K562 (cell line): ENCODE measurements at regions not wholly inside any gene's neighbourhood (a gene's known extent, or its start where the extent isn't known, plus 50 kb on each side); places are given as distances from the start of the nearest gene placed in this dataset.

Experiments used
- CHD1 ChIP-seq: fragments of 200-600 bp; sonication (generic); IDR thresholded peaks from one replicate; pipeline ENCODE4 v1.6.1; 2012; ENCODE audit warnings: mild to moderate bottlenecking, moderate library complexity, low read length, inconsistent platforms
- DMBX1 ChIP-seq: fragments of 250-450 bp; sonication (Bioruptor Pico); IDR thresholded peaks from 2 replicates; pipeline ENCODE4 v1.8.0; 2022; ENCODE audit warnings: inconsistent platforms, mild to moderate bottlenecking, moderate library complexity, borderline replicate concordance
- EP300 ChIP-seq: IDR thresholded peaks from 2 replicates; pipeline ENCODE4 v1.6.1; 2012; ENCODE audit warnings: low read length, improper control_type of control experiment
- FOXO4 ChIP-seq: fragments of 450-650 bp; formaldehyde crosslinking; IDR thresholded peaks from 2 replicates; pipeline ENCODE4 v1.4.0; 2020; ENCODE audit warnings: mild to moderate bottlenecking, moderate library complexity
- GATA2 ChIP-seq: sonication (generic); formaldehyde crosslinking; IDR thresholded peaks from 2 replicates; pipeline ENCODE4 v1.4.0; 2020; ENCODE audit warnings: mild to moderate bottlenecking, missing genetic modification reagents
- HDAC8 ChIP-seq: fragments of 450-650 bp; IDR thresholded peaks from 2 replicates; pipeline ENCODE4 v1.6.1; 2016; ENCODE audit warnings: mild to moderate bottlenecking, missing genetic modification characterization, moderate library complexity, missing compliant biosample characterization
- MECOM ChIP-seq: fragments of 250-450 bp; sonication (Bioruptor Pico); IDR thresholded peaks from 2 replicates; pipeline ENCODE4 v1.8.0; 2022; ENCODE audit warnings: inconsistent platforms
- MYBL2 ChIP-seq, 2 experiments: fragments of 450-650 bp in 1 of 2; sonication (generic) in 1 of 2; formaldehyde crosslinking in 1 of 2; IDR thresholded peaks; 2 replicates each; pipeline versions ENCODE4 v1.6.1 to v1.8.1; 2017 to 2022; ENCODE audit warnings: borderline replicate concordance in 1 of 2, inconsistent platforms in 1 of 2, low read depth in 1 of 2, mild to moderate bottlenecking in 1 of 2, missing genetic modification reagents in 1 of 2, moderate library complexity in 1 of 2
- NFATC3 ChIP-seq: fragments of 450-650 bp; IDR thresholded peaks from 2 replicates; pipeline ENCODE4 v1.6.1; 2017; ENCODE audit warnings: mild to moderate bottlenecking
- SFPQ ChIP-seq: fragments of 200-400 bp; formaldehyde crosslinking; IDR thresholded peaks from 2 replicates; pipeline ENCODE4 v1.6.1; 2017; ENCODE audit warnings: mild to moderate bottlenecking, low read depth, low read length, moderate library complexity
- SOX6 ChIP-seq: fragments of 450-650 bp; IDR thresholded peaks from 2 replicates; pipeline ENCODE4 v1.6.1; 2014; ENCODE audit warnings: mild to moderate bottlenecking
- STAG1 ChIP-seq: sonication (generic); formaldehyde crosslinking; IDR thresholded peaks from 2 replicates; pipeline ENCODE4 v1.5.0; 2020; ENCODE audit warnings: missing genetic modification reagents, borderline replicate concordance
- TBP ChIP-seq: optimal IDR thresholded peaks from 2 replicates; pipeline ENCODE3; 2011; ENCODE audit warnings: low read depth, low read length, improper control_type of control experiment
- USF1 ChIP-seq: sonication (generic); formaldehyde crosslinking; IDR thresholded peaks from 2 replicates; pipeline ENCODE4 v1.9.0; 2022; ENCODE audit warnings: mild to moderate bottlenecking, missing genetic modification reagents
- ZBTB17 ChIP-seq: fragments of 450-650 bp; formaldehyde crosslinking; IDR thresholded peaks from 2 replicates; pipeline ENCODE4 v1.4.0; 2020; ENCODE audit warnings: mild to moderate bottlenecking
- ZBTB7A ChIP-seq: IDR thresholded peaks from 2 replicates; pipeline ENCODE4 v1.6.1; 2011; ENCODE audit warnings: low read depth, mild to moderate bottlenecking, low read length, moderate library complexity, borderline replicate concordance; ENCODE audit not compliant: control insufficient read depth
- ZFP1 ChIP-seq: fragments of 450-650 bp; formaldehyde crosslinking; IDR thresholded peaks from 2 replicates; pipeline ENCODE4 v1.4.0; 2020; ENCODE audit warnings: mild to moderate bottlenecking, mixed read lengths
- ZNF253 ChIP-seq: fragments of 250-450 bp; sonication (Bioruptor Pico); conservative IDR thresholded peaks from 2 replicates; pipeline ENCODE4 v1.6.1; 2021; ENCODE audit warnings: mild to moderate bottlenecking
- ZNF282 ChIP-seq: sonication (generic); formaldehyde crosslinking; IDR thresholded peaks from 2 replicates; pipeline ENCODE4 v1.8.1; 2023; ENCODE audit warnings: missing genetic modification reagents
- ZNF395 ChIP-seq: fragments of 200-800 bp; sonication (Bioruptor generic); IDR thresholded peaks from 2 replicates; pipeline ENCODE4 v1.6.1; 2017; ENCODE audit warnings: missing genetic modification characterization, missing compliant biosample characterization
- ZNF57 ChIP-seq: fragments of 450-650 bp; formaldehyde crosslinking; IDR thresholded peaks from 2 replicates; pipeline ENCODE4 v1.4.0; 2020; ENCODE audit warnings: mild to moderate bottlenecking, moderate library complexity
- ZNF644 ChIP-seq: fragments of 200-800 bp; sonication (Bioruptor generic); IDR thresholded peaks from 2 replicates; pipeline ENCODE4 v1.6.1; 2016; ENCODE audit warnings: low read depth, missing genetic modification characterization, missing compliant biosample characterization
- ZNF695 ChIP-seq: fragments of 450-650 bp; formaldehyde crosslinking; IDR thresholded peaks from 2 replicates; pipeline ENCODE4 v1.4.0; 2020; ENCODE audit warnings: mild to moderate bottlenecking, moderate library complexity
- ZNF717 ChIP-seq: fragments of 250-450 bp; sonication (Bioruptor Pico); IDR thresholded peaks from 2 replicates; pipeline ENCODE4 v1.5.0; 2021

- TF ChIP-seq ZNF395 (CRISPR knock-in tag), result peak; percentile 87
- peak; percentile 74 for TF ChIP-seq ZBTB7A
- no peak for TF ChIP-seq ZNF717
- no peak for TF ChIP-seq ZNF695 (CRISPR knock-in tag)
- no peak; the same call in 1 of the 2 replicates for TF ChIP-seq EP300
- peak; percentile 74 for TF ChIP-seq TBP
- TF ChIP-seq ZNF253 (CRISPR knock-in tag), result no peak
- TF ChIP-seq HDAC8 (tag), result no peak
- peak; percentile 75; the same call in 1 of the 2 replicates for TF ChIP-seq ZNF644
- no peak for TF ChIP-seq MYBL2 (IDR thresholded peaks at IDR 0.05; ENCODE audit: low read depth)
- TF ChIP-seq MYBL2 (CRISPR knock-in tag; IDR thresholded peaks at IDR 0.05; ENCODE audit: borderline replicate concordance), result no peak
- no peak for TF ChIP-seq SFPQ
- peak; percentile 59; the same call in 1 of the 2 replicates for TF ChIP-seq GATA2
- no peak for TF ChIP-seq ZNF282 (CRISPR knock-in tag)
- TF ChIP-seq SOX6, result peak; percentile 77
- peak; percentile 64; the same call in 1 of the 2 replicates for TF ChIP-seq ZBTB17 (CRISPR knock-in tag)
- TF ChIP-seq NFATC3, result peak; percentile 71; the same call in 1 of the 2 replicates
- peak; percentile 22; the same call in 1 of the 2 replicates for TF ChIP-seq FOXO4 (CRISPR knock-in tag)
- TF ChIP-seq USF1 (CRISPR knock-in tag), result peak; percentile 81
- no peak for TF ChIP-seq ZFP1
- no peak for TF ChIP-seq STAG1 (CRISPR knock-in tag)
- peak; percentile 30; the same call in 1 of the 2 replicates for TF ChIP-seq MECOM
- no peak for TF ChIP-seq CHD1
- no peak for TF ChIP-seq ZNF57 (CRISPR knock-in tag)
- TF ChIP-seq DMBX1 (CRISPR knock-in tag), result 0 out of 2 replicates have a peak, but pooled peaks have one; percentile 25
Measured at GRCh38 chr1:212558693-212559480, 49.7 kb upstream of the ATF3 start (continued).
